ENCODE measurements at regions not wholly inside any gene's neighbourhood (a gene's known extent, or its start where the extent isn't known, plus 50 kb on each side); places are given as distances from the start of the nearest gene placed in this dataset.

- no peak for DNase-seq (ENCODE audit: low read depth)
- no peak for TF ChIP-seq CTCF (conservative IDR thresholded peaks at IDR 0.05; ENCODE audit: low read depth, low read length)
- H3K4me3 ChIP-seq (ENCODE audit: low read depth, low read length), result no peak overlapping the region
These were observed 395.3 kb upstream of the PITX2 start for GRCh38 chr4:111018216-111018615.

GRCh38 chr4:111020476-111020875 is 397.6 kb upstream of the PITX2 start:
- H3K4me3 ChIP-seq (ENCODE audit: low read depth, low read length), result no peak overlapping the region
- no peak for TF ChIP-seq CTCF (conservative IDR thresholded peaks at IDR 0.05; ENCODE audit: low read depth, low read length)
- DNase-seq (ENCODE audit: low read depth), result no peak

GRCh38 chr4:111020961-111021360 is 398.1 kb upstream of the PITX2 start:
- no peak overlapping the region for H3K4me3 ChIP-seq (ENCODE audit: low read depth, low read length)
- no peak for DNase-seq (ENCODE audit: low read depth)
- TF ChIP-seq CTCF (conservative IDR thresholded peaks at IDR 0.05; ENCODE audit: low read depth, low read length), result no peak

GRCh38 chr4:111022758-111023157 is 399.9 kb upstream of the PITX2 start:
- no peak for DNase-seq (ENCODE audit: low read depth)
- no peak overlapping the region for H3K4me3 ChIP-seq (ENCODE audit: low read depth, low read length)
- no peak for TF ChIP-seq CTCF (conservative IDR thresholded peaks at IDR 0.05; ENCODE audit: low read depth, low read length)

GRCh38 chr4:111027526-111027925 is 404.6 kb upstream of the PITX2 start:
- DNase-seq (ENCODE audit: low read depth), result no peak
- no peak for TF ChIP-seq CTCF (conservative IDR thresholded peaks at IDR 0.05; ENCODE audit: low read depth, low read length)
- no peak overlapping the region for H3K4me3 ChIP-seq (ENCODE audit: low read depth, low read length)

- no peak for DNase-seq (ENCODE audit: low read depth)
- no peak for TF ChIP-seq CTCF (conservative IDR thresholded peaks at IDR 0.05; ENCODE audit: low read depth, low read length)
- no peak overlapping the region for H3K4me3 ChIP-seq (ENCODE audit: low read depth, low read length)
These were observed 405.9 kb upstream of the PITX2 start for GRCh38 chr4:111028795-111029194.

- DNase-seq (ENCODE audit: low read depth), result no peak
- no peak for TF ChIP-seq CTCF (conservative IDR thresholded peaks at IDR 0.05; ENCODE audit: low read depth, low read length)
These were observed 408.2 kb upstream of the PITX2 start for GRCh38 chr4:111031001-111031579.

More at GRCh38 chr4:111031001-111031579, 408.2 kb upstream of the PITX2 start:
- no peak overlapping the region for H3K4me3 ChIP-seq (ENCODE audit: low read depth, low read length)
